Stimulated activated naive CD8-positive, alpha-beta T cell treated with anti-CD3 and anti-CD28 coated beads, Interleukin-15, Interleukin-2, amounts not matched to agents 100 U/mL and 50 U/mL, for 24 hours (primary cell): ENCODE measurements at regions not wholly inside any gene's neighbourhood (a gene's known extent, or its start where the extent isn't known, plus 50 kb on each side); places are given as distances from the start of the nearest gene placed in this dataset.
A peak's percentile ranks its signal among the peaks of the same experiment; 100 is the strongest.
"Not testable (repeated sequence)": the region's sequence is repeated elsewhere in the genome, so short reads cannot be mapped to it uniquely, and the experiment has no call there.

Source experiments
- ATAC-seq: fragments of 150-1000 bp; cut with Tn5 transposase; one replicate; pipeline ENCODE4 v1.10.0; 2021
- DNase-seq: peaks from one replicate; pipeline ENCODE4 v3.0.0; 2021

DNA sequence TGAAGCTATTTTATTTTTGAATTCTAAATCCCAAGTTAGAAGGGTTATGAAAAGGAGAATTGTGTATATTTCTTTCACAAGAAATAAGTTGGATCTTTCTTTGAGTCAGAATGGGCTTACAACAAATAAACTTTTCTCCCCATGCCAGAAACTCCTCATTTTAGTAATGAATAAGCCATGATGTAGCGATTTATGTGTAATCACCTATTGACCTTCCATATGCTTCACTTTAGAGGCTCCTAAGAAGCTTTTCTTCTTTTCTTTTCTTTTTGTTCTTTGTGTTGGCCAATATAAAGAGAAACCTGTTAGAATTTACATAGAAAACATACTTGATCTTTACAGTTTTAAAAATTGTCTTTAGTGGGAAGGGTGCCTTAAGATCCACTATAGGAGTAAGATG, 370.2 kb downstream of the UTRN start:
- DNase-seq: no peak
- ATAC-seq: no peak

GRCh38 chr6:144657691-144658090, 372.6 kb downstream of the UTRN start:
- DNase-seq (no peak), ATAC-seq (no peak)

DNA sequence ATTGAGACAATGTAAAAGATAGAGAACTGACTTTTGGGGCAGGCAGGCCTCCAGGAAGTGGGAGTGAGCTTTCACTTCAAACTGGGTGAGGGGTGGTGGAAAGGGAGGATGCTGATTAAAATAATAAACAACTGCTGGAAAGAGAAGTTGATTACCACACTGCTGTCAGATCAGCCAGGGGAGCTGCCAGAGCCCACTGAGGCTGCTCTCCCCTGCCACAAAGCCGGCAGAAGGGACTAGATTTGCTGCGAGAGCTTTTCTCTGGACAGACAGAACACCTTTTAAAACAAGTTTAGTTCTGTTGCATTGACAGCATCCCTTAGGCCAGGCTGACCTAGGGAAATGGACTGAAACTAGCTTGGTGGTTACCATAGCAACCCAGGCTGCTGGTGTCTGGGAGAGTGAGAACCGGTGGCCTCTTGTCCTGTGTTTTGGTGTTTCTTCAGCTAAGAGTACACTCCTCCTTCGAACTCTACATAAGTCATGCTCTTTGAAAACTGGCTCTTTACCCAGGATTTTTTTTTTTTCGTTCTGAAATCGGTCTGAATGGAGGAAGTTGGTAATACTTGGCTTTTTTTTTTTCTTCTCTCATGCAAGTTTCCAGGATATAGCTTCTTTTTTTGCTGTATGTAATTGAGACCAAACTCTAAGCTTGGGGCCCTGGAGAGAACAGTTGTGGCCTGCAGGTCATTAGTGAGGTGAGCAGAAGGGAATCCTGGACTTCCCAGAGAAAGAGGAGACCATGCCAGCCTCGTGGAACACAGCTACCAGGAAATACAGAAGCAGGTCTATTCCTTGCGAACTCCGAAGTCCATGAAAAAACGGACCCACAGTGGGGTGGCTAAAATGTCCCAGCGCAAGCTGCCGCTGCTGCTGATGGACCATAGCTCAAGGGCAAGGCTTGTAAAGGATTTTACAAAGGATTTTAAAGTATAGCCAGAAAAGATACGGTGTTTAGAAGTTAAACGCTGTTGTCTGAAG, 374.4 kb downstream of the UTRN start:
- DNase-seq (peak; percentile 19), ATAC-seq (peak; percentile 65)

- DNase-seq: no peak
- no peak for ATAC-seq
Measured at GRCh38 chr6:144660561-144661115, 375.5 kb downstream of the UTRN start.

GRCh38 chr6:144661116-144661806, 376.1 kb downstream of the UTRN start:
- DNase-seq: no peak
- no peak for ATAC-seq

DNA sequence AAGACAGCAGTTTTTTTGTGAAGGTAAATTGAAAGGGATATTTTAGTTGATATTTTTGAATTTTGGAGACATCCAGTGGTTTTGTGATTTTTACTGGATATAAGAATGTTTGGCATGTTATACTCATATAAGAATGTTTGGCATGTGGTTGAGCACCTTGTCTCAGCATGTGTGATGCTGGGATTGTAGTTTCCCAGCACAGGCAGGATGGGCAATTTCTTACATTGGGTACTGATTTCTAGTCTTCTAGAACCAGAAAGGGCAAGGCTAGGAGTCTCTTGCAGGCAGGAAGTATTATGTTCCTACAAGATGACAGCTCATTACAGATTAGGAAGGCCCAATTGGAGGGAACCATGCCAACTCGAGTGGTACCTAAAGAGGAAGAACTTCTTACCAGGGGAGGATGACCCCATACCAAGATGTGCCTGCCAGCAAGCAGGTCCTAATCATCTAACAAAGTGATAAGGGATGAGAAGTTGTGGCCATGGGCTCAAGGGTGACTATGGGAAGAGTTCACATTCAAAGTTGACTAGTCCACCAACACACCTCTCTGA, 377.8 kb downstream of the UTRN start:
- no peak for DNase-seq
- ATAC-seq: no peak

GRCh38 chr6:144664281-144664680, 379.1 kb downstream of the UTRN start:
- DNase-seq (no peak), ATAC-seq (no peak)

GRCh38 chr6:144664947-144665346, 379.8 kb downstream of the UTRN start:
- no peak for DNase-seq

GRCh38 chr6:144665932-144666450, 380.9 kb downstream of the UTRN start:
- ATAC-seq: no peak
- no peak for DNase-seq

More at GRCh38 chr6:144664947-144665346, 379.8 kb downstream of the UTRN start:
- ATAC-seq: no peak

DNA sequence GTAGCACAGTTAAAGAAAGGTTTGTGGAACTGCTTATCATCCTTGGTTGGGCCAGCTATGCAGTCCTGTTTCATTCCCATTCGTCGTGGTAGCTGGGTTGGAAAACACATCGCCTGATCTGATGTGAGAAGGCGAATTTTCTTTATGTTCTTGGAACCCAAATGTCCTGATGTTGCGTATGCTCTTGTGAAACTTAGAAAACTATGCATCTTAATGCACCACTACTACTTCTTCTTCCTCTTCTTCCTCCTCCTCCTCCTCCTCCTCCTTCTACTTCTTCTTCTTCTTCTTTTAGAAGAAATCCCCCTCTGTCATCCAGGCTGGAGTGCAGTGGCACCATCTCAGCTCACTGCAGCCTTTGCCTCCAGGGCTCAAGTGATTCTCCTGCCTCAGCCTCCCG, 381.6 kb downstream of the UTRN start:
- DNase-seq: no peak
- ATAC-seq: no peak

- DNase-seq: no peak
- ATAC-seq: no peak
Measured at GRCh38 chr6:144667532-144668503, 382.7 kb downstream of the UTRN start.

DNA sequence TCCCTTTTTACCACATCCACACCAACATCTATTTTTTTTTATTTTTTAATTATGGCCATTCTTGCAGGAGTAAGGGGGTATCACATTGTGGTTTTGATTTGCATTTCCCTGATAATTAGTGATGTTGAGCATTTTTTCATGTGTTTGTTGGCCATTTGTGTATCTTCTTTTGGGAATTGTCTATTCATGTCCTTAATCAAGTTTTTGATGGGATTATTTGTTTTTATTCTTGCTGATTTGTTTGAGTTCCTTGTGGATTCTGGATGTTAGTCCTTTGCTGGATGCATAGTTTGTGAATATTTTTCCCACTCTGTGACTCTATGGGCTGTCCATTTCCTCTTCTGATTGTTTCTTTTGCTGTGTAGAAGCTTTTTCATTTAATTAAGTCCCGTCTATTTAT, 385.1 kb downstream of the UTRN start:
- not testable (repeated sequence) for ATAC-seq, DNase-seq

DNA sequence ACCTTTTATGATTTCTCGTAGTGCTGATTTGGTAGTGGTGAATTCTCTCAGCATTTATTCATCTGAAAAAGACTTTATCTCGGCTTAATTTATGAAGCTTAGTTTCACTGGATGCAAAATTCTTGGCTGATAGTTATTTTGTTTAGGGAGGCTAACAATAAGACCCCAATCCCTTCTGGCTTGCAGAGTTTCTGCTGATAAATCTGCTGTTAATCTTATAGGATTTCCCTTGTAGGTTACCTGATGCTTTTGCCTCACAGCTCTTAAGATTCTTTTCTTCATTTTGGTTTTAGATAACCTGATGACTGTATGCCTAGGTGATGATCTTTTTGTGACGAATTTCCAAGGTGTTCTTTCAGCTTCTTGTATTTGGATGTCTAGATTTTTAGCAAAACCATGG, 388.7 kb downstream of the UTRN start:
- no peak for ATAC-seq
- no peak for DNase-seq

DNA sequence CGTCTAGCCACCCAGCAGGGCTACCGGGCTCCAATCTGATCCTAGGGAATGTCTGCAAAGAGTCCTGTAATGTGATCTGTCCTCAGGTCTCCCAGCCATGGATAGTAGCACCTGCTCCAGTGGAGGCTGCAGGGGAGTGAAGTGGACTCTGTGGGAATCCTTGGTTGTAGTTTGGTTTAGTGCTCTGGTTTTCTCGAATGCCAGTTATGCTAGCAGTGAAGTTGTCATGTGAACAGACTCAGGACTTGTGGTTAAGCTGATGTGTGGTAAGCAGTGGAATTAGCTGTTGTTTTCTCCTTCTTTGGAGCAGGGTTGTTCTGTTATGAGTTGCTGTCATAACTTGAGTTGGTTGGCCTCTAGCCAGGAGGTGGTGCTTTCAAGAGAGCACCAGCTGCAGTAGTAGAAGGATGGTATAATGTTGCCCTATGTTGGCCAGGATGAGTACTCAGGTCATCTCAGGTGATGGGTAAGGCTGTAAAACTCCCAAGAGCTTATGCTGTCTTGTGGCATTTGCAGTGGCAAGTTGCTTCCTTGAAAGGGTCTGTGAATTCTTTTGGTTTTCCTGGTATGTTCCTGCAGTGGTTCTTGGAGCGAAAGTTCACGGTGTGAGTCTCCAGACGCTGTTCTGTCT, 390.2 kb downstream of the UTRN start:
- DNase-seq (peak; percentile 36), ATAC-seq (peak; percentile 55)

DNA sequence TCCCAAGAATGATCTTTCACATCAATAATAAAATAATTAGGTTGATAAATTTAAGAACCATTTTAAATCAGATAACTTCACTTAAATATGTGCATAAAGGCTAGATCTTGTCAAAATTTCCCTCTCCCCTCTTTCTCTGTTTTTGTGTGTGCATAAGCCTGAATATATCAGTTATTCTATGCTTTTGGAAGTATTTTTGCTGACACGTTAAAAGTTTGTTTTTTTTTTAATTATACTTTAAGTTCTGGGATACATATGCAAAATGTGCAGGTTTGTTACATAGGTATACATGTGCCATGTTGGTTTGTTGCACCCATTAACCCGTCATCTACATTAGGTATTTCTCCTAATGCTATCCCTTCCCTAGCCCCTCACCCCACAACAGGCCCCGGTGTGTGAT, 391.2 kb downstream of the UTRN start:
- DNase-seq, ATAC-seq: not testable (repeated sequence)

GRCh38 chr6:144677263-144677662, 392.1 kb downstream of the UTRN start:
- not testable (repeated sequence) for DNase-seq

DNA sequence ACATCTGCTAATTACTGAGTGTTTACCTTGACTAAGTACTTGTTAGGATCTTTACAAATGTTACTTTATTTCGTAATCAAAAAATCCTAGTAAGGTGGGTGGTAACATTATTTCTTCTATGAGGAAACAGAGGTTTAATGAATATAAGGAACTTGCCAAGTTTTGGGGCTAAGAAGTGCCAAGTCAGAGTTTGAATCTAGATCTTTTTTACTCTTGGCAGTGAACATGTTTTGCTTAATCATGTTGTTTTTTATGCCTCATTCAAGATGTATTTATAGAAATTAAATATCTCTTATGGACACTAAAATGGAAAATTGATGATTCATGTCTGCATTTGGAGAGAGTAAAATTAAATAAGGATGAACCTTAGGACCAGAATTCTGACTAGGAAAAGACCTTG, 393.7 kb downstream of the UTRN start:
- ATAC-seq (no peak), DNase-seq (no peak)

More at GRCh38 chr6:144677263-144677662, 392.1 kb downstream of the UTRN start:
- not testable (repeated sequence) for ATAC-seq

DNA sequence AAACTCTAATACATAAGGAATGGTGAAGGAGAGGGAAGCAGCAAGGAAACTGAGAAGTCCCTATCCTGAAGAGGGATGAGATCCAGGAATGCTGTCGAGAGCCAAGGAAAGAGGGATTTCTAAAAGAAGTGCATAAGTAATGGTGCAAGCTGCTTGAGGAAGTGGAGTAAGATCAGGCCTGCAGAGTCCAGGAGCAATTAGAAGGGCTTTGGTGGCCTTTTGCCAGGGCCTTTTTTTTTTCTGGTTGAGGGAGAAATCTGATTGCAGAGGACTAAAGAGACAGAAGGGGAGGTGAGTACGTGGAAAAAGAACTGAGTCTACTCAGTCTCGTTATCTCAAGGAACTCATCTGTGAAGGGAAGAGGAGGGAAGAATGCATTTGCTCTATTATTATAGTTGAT, 396.2 kb downstream of the UTRN start:
- ATAC-seq: no peak
- no peak for DNase-seq

- DNase-seq (no peak), ATAC-seq (no peak)
Measured at GRCh38 chr6:144683216-144684070, 398.3 kb downstream of the UTRN start.

- no peak for ATAC-seq
- no peak for DNase-seq
Measured at GRCh38 chr6:144688713-144689112, 403.6 kb downstream of the UTRN start.
